Glutamatergic neuron (in vitro differentiated cells): ENCODE measurements at regions not wholly inside any gene's neighbourhood (a gene's known extent, or its start where the extent isn't known, plus 50 kb on each side); places are given as distances from the start of the nearest gene placed in this dataset.

ENCODE experiments used
- DNase-seq: peaks from one replicate; pipeline ENCODE4 v3.0.0; 2022
- H3K27ac Mint-ChIP-seq: one replicate; pipeline ENCODE4 v1.8.0; 2020; ENCODE audit warnings: mild to moderate bottlenecking, mixed read lengths, inconsistent platforms; ENCODE audit not compliant: unreplicated experiment
- H3K27me3 Mint-ChIP-seq: one replicate; pipeline ENCODE4 v1.8.0; 2020; ENCODE audit warnings: mild to moderate bottlenecking, moderate library complexity, mixed read lengths, inconsistent platforms; ENCODE audit not compliant: unreplicated experiment
- H3K36me3 Mint-ChIP-seq: one replicate; pipeline ENCODE4 v1.8.0; 2020; ENCODE audit warnings: mild to moderate bottlenecking, mixed read lengths, inconsistent platforms; ENCODE audit not compliant: unreplicated experiment
- H3K4me1 Mint-ChIP-seq: one replicate; pipeline ENCODE4 v1.8.0; 2020; ENCODE audit warnings: mild to moderate bottlenecking, low read depth, mixed read lengths, inconsistent platforms; ENCODE audit not compliant: unreplicated experiment
- H3K4me3 Mint-ChIP-seq: one replicate; pipeline ENCODE4 v1.8.0; 2020; ENCODE audit warnings: mild to moderate bottlenecking, mixed read lengths, inconsistent platforms; ENCODE audit not compliant: unreplicated experiment
- H3K9me3 Mint-ChIP-seq: one replicate; pipeline ENCODE4 v1.8.0; 2020; ENCODE audit warnings: mild to moderate bottlenecking, moderate library complexity, mixed read lengths, inconsistent platforms; ENCODE audit not compliant: unreplicated experiment
- TF ChIP-seq, protein P1 (sequence below): fragments of 200-600 bp; sonication (generic); IDR thresholded peaks from one replicate; pipeline ENCODE4 v1.5.0; 2021; ENCODE audit not compliant: partially characterized antibody, unreplicated experiment

- Mint-ChIP-seq H3K4me1 (no peaks in the 10 kb centered on the region), H3K36me3 (no peaks in the 10 kb centered on the region), H3K4me3 (no peak overlapping the region), H3K27me3 (no peaks in the 10 kb centered on the region), H3K9me3 (no peaks in the 10 kb centered on the region), H3K27ac (no peak overlapping the region)
- DNase-seq = no peak
- TF ChIP-seq, protein P1, sequence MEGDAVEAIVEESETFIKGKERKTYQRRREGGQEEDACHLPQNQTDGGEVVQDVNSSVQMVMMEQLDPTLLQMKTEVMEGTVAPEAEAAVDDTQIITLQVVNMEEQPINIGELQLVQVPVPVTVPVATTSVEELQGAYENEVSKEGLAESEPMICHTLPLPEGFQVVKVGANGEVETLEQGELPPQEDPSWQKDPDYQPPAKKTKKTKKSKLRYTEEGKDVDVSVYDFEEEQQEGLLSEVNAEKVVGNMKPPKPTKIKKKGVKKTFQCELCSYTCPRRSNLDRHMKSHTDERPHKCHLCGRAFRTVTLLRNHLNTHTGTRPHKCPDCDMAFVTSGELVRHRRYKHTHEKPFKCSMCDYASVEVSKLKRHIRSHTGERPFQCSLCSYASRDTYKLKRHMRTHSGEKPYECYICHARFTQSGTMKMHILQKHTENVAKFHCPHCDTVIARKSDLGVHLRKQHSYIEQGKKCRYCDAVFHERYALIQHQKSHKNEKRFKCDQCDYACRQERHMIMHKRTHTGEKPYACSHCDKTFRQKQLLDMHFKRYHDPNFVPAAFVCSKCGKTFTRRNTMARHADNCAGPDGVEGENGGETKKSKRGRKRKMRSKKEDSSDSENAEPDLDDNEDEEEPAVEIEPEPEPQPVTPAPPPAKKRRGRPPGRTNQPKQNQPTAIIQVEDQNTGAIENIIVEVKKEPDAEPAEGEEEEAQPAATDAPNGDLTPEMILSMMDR = no peak
Observed at GRCh38 chr14:27134200-27134599, 536.4 kb upstream of the NOVA1 start.

GRCh38 chr14:27145170-27145569, 547.3 kb upstream of the NOVA1 start:
- DNase-seq = no peak
- TF ChIP-seq, protein P1 = no peak
- no peak overlapping the region for H3K27ac Mint-ChIP-seq
- no peaks in the 10 kb centered on the region for H3K36me3 Mint-ChIP-seq
- H3K27me3 Mint-ChIP-seq = no peaks in the 10 kb centered on the region
- H3K9me3 Mint-ChIP-seq = no peaks in the 10 kb centered on the region
- no peak overlapping the region for H3K4me3 Mint-ChIP-seq
- H3K4me1 Mint-ChIP-seq = no peaks in the 10 kb centered on the region

DNA sequence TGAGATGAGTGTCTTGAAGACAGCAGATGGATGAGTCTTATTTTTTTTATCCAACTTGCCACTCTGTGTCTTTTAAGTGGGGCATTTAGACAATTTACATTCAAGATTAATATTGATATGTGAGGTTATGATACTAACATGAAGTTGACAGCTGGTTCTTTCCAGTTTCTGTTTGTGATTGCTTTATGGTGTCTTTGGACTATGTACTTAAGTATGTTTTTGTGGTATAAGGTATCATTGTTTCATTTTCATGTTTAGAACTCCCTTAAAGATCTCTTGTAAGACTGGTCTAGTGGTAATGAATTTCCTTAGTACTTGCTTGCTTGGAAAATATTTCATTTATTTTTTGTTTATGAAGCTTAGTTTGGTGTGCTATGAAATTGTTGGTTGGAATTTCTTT, 550.3 kb upstream of the NOVA1 start:
- H3K27ac Mint-ChIP-seq = no peak overlapping the region
- H3K36me3 Mint-ChIP-seq = no peaks in the 10 kb centered on the region
- H3K4me1 Mint-ChIP-seq = no peaks in the 10 kb centered on the region
- no peak for DNase-seq
- TF ChIP-seq, protein P1 = no peak
- H3K9me3 Mint-ChIP-seq = peaks cover 2% of the 10 kb centered on the region
- H3K4me3 Mint-ChIP-seq = no peak overlapping the region
- no peaks in the 10 kb centered on the region for H3K27me3 Mint-ChIP-seq

GRCh38 chr14:27164139-27164538, 566.3 kb upstream of the NOVA1 start:
- no peak overlapping the region for H3K27ac Mint-ChIP-seq
- no peaks in the 10 kb centered on the region for H3K27me3 Mint-ChIP-seq
- peaks cover 4% of the 10 kb centered on the region for H3K36me3 Mint-ChIP-seq
- TF ChIP-seq, protein P1 = no peak
- no peaks in the 10 kb centered on the region for H3K9me3 Mint-ChIP-seq
- no peak overlapping the region for H3K4me3 Mint-ChIP-seq
- H3K4me1 Mint-ChIP-seq = no peaks in the 10 kb centered on the region
- no peak for DNase-seq

GRCh38 chr14:27175489-27175888, 577.7 kb upstream of the NOVA1 start:
- peaks cover 1% of the 10 kb centered on the region for H3K9me3 Mint-ChIP-seq
- H3K27ac Mint-ChIP-seq = no peak overlapping the region
- H3K27me3 Mint-ChIP-seq = no peaks in the 10 kb centered on the region
- TF ChIP-seq, protein P1 = no peak
- H3K4me3 Mint-ChIP-seq = no peak overlapping the region
- H3K4me1 Mint-ChIP-seq = peaks cover under 1% of the 10 kb centered on the region
- no peak for DNase-seq
- H3K36me3 Mint-ChIP-seq = peaks cover 5% of the 10 kb centered on the region
